CD4-positive, alpha-beta T cell (primary cell): ENCODE measurements at regions not wholly inside any gene's neighbourhood (a gene's known extent, or its start where the extent isn't known, plus 50 kb on each side); places are given as distances from the start of the nearest gene placed in this dataset.

Source experiments
- ATAC-seq: fragments of 200-7000 bp; cut with Tn5 transposase; one replicate; pipeline ENCODE4 v1.10.0; 2022; ENCODE audit warnings: mild to moderate bottlenecking; ENCODE audit not compliant: poor library complexity
- CTCF ChIA-PET: fragments of 350-600 bp; sonication (Branson Sonifier 250); formaldehyde crosslinking; loops from one replicate; lab custom pipeline; 2021; ENCODE audit warnings: antibody characterized with exemption, inconsistent platforms; lab: Charles Lee
- POLR2A ChIA-PET: fragments of 350-600 bp; sonication (Branson Sonifier 250); formaldehyde crosslinking; loops from one replicate; lab custom pipeline; 2021; ENCODE audit warnings: antibody characterized with exemption, inconsistent platforms; lab: Charles Lee
- DNase-seq, 14 experiments: peaks; one replicate each; pipeline ENCODE4 v3.0.0-alpha.2; 2013 to 2020; ENCODE audit warnings: mixed read lengths in 2 of 14
- H3K27ac ChIP-seq, 2 donors: one replicate each; pipeline versions ENCODE4 v1.5.1 to v1.7.0; 2013; ENCODE audit warnings: low read length in 2 of 2, low read depth in 1 of 2, mild to moderate bottlenecking in 1 of 2
- H3K27me3 ChIP-seq, 2 experiments: 1 replicate in 1 of 2; 2 replicates in 1 of 2; pipeline versions ENCODE4 v1.6.1 to v1.7.0; 2013; ENCODE audit warnings: low read length in 2 of 2, control low read depth in 1 of 2, mild to moderate bottlenecking in 1 of 2, moderate library complexity in 1 of 2; ENCODE audit not compliant: insufficient read depth in 2 of 2, control insufficient read depth in 1 of 2
- H3K36me3 ChIP-seq: one replicate; pipeline ENCODE4 v1.6.1; 2013; ENCODE audit warnings: low read length, control low read depth; ENCODE audit not compliant: insufficient read depth
- H3K4me1 ChIP-seq: one replicate; pipeline ENCODE4 v1.6.1; 2013; ENCODE audit warnings: low read length, control low read depth; ENCODE audit not compliant: insufficient read depth
- H3K4me3 ChIP-seq: one replicate; pipeline ENCODE4 v1.5.1; 2013; ENCODE audit warnings: mild to moderate bottlenecking, low read length, moderate library complexity
- H3K9me3 ChIP-seq, 2 experiments: 1 replicate in 1 of 2; 2 replicates in 1 of 2; pipeline versions ENCODE4 v1.6.1 to v1.7.0; 2013; ENCODE audit warnings: low read length in 2 of 2, mild to moderate bottlenecking in 2 of 2, control low read depth in 1 of 2, moderate library complexity in 1 of 2; ENCODE audit not compliant: control insufficient read depth in 1 of 2, insufficient read depth in 1 of 2
- H3K27ac Mint-ChIP-seq: one replicate; pipeline ENCODE4 v1.8.0; 2020; ENCODE audit warnings: mixed read lengths
- H3K27me3 Mint-ChIP-seq: one replicate; pipeline ENCODE4 v1.8.0; 2021; ENCODE audit warnings: mixed read lengths
- H3K36me3 Mint-ChIP-seq: one replicate; pipeline ENCODE4 v1.8.0; 2021; ENCODE audit warnings: low read depth, mixed read lengths
- H3K4me1 Mint-ChIP-seq: one replicate; pipeline ENCODE4 v1.8.0; 2021; ENCODE audit warnings: low read depth, mixed read lengths
- H3K4me3 Mint-ChIP-seq: one replicate; pipeline ENCODE4 v1.8.0; 2020; ENCODE audit warnings: mild to moderate bottlenecking, mixed read lengths
- H3K9me3 Mint-ChIP-seq: one replicate; pipeline ENCODE4 v1.8.0; 2020; ENCODE audit warnings: mixed read lengths
- intact Hi-C, 2 experiments: fragments of 100-400 bp; cut with DNase I in 1 of 2; cut with micrococcal nuclease in 1 of 2; formaldehyde crosslinking; loops; one replicate each; pipeline versions ENCODE4 v1.15.1 to v1.9.0; 2023 to 2025; cut with DNase I, micrococcal nuclease
- TF ChIP-seq, protein P1 (sequence below): fragments of 200-600 bp; IDR thresholded peaks from one replicate; pipeline ENCODE4 v1.8.0; 2022; ENCODE audit warnings: antibody characterized with exemption, mild to moderate bottlenecking

GRCh38 chr1:56081736-56082135 lies 497.6 kb downstream of the PLPP3 start:
- TF ChIP-seq, protein P1, sequence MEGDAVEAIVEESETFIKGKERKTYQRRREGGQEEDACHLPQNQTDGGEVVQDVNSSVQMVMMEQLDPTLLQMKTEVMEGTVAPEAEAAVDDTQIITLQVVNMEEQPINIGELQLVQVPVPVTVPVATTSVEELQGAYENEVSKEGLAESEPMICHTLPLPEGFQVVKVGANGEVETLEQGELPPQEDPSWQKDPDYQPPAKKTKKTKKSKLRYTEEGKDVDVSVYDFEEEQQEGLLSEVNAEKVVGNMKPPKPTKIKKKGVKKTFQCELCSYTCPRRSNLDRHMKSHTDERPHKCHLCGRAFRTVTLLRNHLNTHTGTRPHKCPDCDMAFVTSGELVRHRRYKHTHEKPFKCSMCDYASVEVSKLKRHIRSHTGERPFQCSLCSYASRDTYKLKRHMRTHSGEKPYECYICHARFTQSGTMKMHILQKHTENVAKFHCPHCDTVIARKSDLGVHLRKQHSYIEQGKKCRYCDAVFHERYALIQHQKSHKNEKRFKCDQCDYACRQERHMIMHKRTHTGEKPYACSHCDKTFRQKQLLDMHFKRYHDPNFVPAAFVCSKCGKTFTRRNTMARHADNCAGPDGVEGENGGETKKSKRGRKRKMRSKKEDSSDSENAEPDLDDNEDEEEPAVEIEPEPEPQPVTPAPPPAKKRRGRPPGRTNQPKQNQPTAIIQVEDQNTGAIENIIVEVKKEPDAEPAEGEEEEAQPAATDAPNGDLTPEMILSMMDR = no peak
- Mint-ChIP-seq H3K27me3 (no peaks in the 10 kb centered on the region), H3K27ac (no peak overlapping the region), H3K9me3 (no peaks in the 10 kb centered on the region), H3K4me1 (no peaks in the 10 kb centered on the region), H3K36me3 (no peaks in the 10 kb centered on the region), H3K4me3 (no peak overlapping the region)
- Histone ChIP-seq H3K9me3 (peaks cover 0 to 4% of the 10 kb centered on the region in 2 experiments), H3K36me3 (no peaks in the 10 kb centered on the region), H3K27ac (no peak overlapping the region), H3K4me3 (no peak overlapping the region), H3K27me3 (no peaks in the 10 kb centered on the region), H3K4me1 (no peaks in the 10 kb centered on the region)
- DNase-seq (no peak), ATAC-seq (no peak)
- CTCF ChIA-PET = no interaction called here
- POLR2A ChIA-PET = no interaction called here
- intact Hi-C loops = no loop called here

GRCh38 chr1:56081173-56081572 lies 498.2 kb downstream of the PLPP3 start:
- no peak overlapping the region for H3K27ac Mint-ChIP-seq
- H3K4me1 Mint-ChIP-seq = no peaks in the 10 kb centered on the region
- H3K4me3 ChIP-seq = no peak overlapping the region
- no peaks in the 10 kb centered on the region for H3K27me3 ChIP-seq
- DNase-seq = no peak
- H3K4me1 ChIP-seq = no peaks in the 10 kb centered on the region
- ATAC-seq = no peak
- H3K36me3 ChIP-seq = no peaks in the 10 kb centered on the region
- TF ChIP-seq, protein P1 = no peak
- H3K9me3 Mint-ChIP-seq = no peaks in the 10 kb centered on the region
- ChIA-PET CTCF (no interaction called here), POLR2A (no interaction called here)
- intact Hi-C loops = no loop called here
- H3K27ac ChIP-seq = no peak overlapping the region
- no peaks in the 10 kb centered on the region for H3K27me3 Mint-ChIP-seq
- H3K36me3 Mint-ChIP-seq = no peaks in the 10 kb centered on the region
- peaks cover 0 to 4% of the 10 kb centered on the region in 2 experiments for H3K9me3 ChIP-seq
- H3K4me3 Mint-ChIP-seq = no peak overlapping the region

GRCh38 chr1:56080123-56080522 lies 499.2 kb downstream of the PLPP3 start:
- intact Hi-C loops = no loop called here
- H3K27ac Mint-ChIP-seq = no peak overlapping the region
- CTCF ChIA-PET = no interaction called here
- peaks cover 0 to 4% of the 10 kb centered on the region in 2 experiments for H3K9me3 ChIP-seq
- H3K4me3 Mint-ChIP-seq = no peak overlapping the region
- H3K27ac ChIP-seq = no peak overlapping the region
- TF ChIP-seq, protein P1 = no peak
- no peak for ATAC-seq
- POLR2A ChIA-PET = no interaction called here
- no peaks in the 10 kb centered on the region for H3K27me3 Mint-ChIP-seq
- no peaks in the 10 kb centered on the region for H3K36me3 Mint-ChIP-seq
- no peaks in the 10 kb centered on the region for H3K36me3 ChIP-seq
- no peaks in the 10 kb centered on the region for H3K4me1 ChIP-seq
- H3K9me3 Mint-ChIP-seq = no peaks in the 10 kb centered on the region
- no peak for DNase-seq
- no peak overlapping the region for H3K4me3 ChIP-seq
- no peaks in the 10 kb centered on the region for H3K27me3 ChIP-seq
- H3K4me1 Mint-ChIP-seq = no peaks in the 10 kb centered on the region
